Adrenal gland (tissue), 5 donors: ENCODE measurements at regions not wholly inside any gene's neighbourhood (a gene's known extent, or its start where the extent isn't known, plus 50 kb on each side); places are given as distances from the start of the nearest gene placed in this dataset.

Experiments used
- CTCF ChIP-seq, 6 experiments: fragments of 450-650 bp in 4 of 6; fragments of 200-600 bp in 2 of 6; sonication (generic) in 1 of 6; IDR thresholded peaks; 1 replicate in 5 of 6; 2 replicates in 1 of 6; pipeline versions ENCODE4 v1.5.1 to v1.8.0; 2016 to 2021; ENCODE audit warnings: antibody characterized with exemption in 6 of 6, mild to moderate bottlenecking in 2 of 6, moderate library complexity in 1 of 6
- POLR2A ChIP-seq, 2 donors: fragments of 450-650 bp; IDR thresholded peaks; one replicate each; pipeline ENCODE4 v1.6.1; 2017; ENCODE audit warnings: antibody characterized with exemption in 2 of 2, mild to moderate bottlenecking in 2 of 2, moderate library complexity in 1 of 2
- donor health status: DM: no; HTN: no; CAD: no.

GRCh38 chr21:28111151-28111619, 881.5 kb downstream of the LTN1 start:
- TF ChIP-seq POLR2A (IDR thresholded peaks at IDR 0.05) (no peak), CTCF (IDR thresholded peaks at IDR 0.05) (no peak)
